HFFc6 (cell line): ENCODE measurements at regions not wholly inside any gene's neighbourhood (a gene's known extent, or its start where the extent isn't known, plus 50 kb on each side); places are given as distances from the start of the nearest gene placed in this dataset.

Experiments
- DNase-seq: peaks from one replicate; pipeline ENCODE4 v3.0.0-alpha.2; 2018
- H3K27ac Mint-ChIP-seq: 2 replicates; pipeline ENCODE4 v1.8.0; 2020; ENCODE audit warnings: mild to moderate bottlenecking, mixed read lengths
- H3K27me3 Mint-ChIP-seq: 2 replicates; pipeline ENCODE4 v1.8.0; 2021; ENCODE audit warnings: mild to moderate bottlenecking, moderate library complexity, mixed read lengths; ENCODE audit not compliant: insufficient read depth
- H3K36me3 Mint-ChIP-seq: 2 replicates; pipeline ENCODE4 v1.8.0; 2021; ENCODE audit warnings: low read depth, mixed read lengths
- H3K4me1 Mint-ChIP-seq: 2 replicates; pipeline ENCODE4 v1.8.0; 2020; ENCODE audit warnings: low read depth, mixed read lengths
- H3K4me3 Mint-ChIP-seq: 2 replicates; pipeline ENCODE4 v1.8.0; 2020; ENCODE audit warnings: mild to moderate bottlenecking, moderate library complexity, mixed read lengths
- H3K9me3 Mint-ChIP-seq: 2 replicates; pipeline ENCODE4 v1.8.0; 2020; ENCODE audit warnings: mild to moderate bottlenecking, mixed read lengths
- CTCF ChIP-seq: fragments of 200-600 bp; sonication (generic); IDR thresholded peaks from 2 replicates; pipeline ENCODE4 v1.5.0; 2021; ENCODE audit warnings: antibody characterized with exemption, mild to moderate bottlenecking

- H3K27ac Mint-ChIP-seq, result no peak overlapping the region
- peaks cover 19% of the 10 kb centered on the region for H3K9me3 Mint-ChIP-seq
- no peak for TF ChIP-seq CTCF
- peaks cover 2% of the 10 kb centered on the region; the same call in 1 of the 2 replicates for H3K27me3 Mint-ChIP-seq
- H3K4me3 Mint-ChIP-seq, result no peak overlapping the region
- H3K4me1 Mint-ChIP-seq, result no peaks in the 10 kb centered on the region
- no peak for DNase-seq
- H3K36me3 Mint-ChIP-seq, result no peaks in the 10 kb centered on the region
Measured at GRCh38 chr10:111200505-111201186, 123.8 kb downstream of the ADRA2A start.

DNA sequence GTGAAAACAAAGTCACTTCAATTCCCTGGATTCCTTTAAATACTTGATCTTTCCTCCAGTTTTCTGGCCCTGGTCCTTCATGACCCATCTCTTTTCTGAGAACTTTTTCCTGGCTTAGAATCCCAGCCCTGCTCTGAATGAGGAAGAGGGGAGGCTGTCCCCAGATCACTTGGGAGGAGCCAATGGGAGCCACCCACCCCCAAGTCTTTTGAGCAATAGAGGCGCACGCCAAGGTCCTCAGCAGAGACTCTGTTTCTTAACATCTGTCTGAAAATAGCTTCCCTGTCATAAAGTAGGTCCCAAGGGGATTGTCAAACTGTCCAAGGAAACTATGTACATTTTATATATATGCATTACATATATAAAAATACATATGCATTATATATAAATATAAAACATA lies 126.8 kb downstream of the ADRA2A start:
- H3K4me1 Mint-ChIP-seq, result no peaks in the 10 kb centered on the region
- H3K4me3 Mint-ChIP-seq, result no peak overlapping the region
- peaks cover 32% of the 10 kb centered on the region for H3K9me3 Mint-ChIP-seq
- no peak for DNase-seq
- TF ChIP-seq CTCF, result no peak
- H3K27me3 Mint-ChIP-seq, result peaks cover 2% of the 10 kb centered on the region
- H3K27ac Mint-ChIP-seq, result no peak overlapping the region
- H3K36me3 Mint-ChIP-seq, result peaks cover 6% of the 10 kb centered on the region; the same call in 1 of the 2 replicates

- no peak overlapping the region for H3K4me3 Mint-ChIP-seq
- no peak for DNase-seq
- peaks cover 29% of the 10 kb centered on the region for H3K9me3 Mint-ChIP-seq
- peaks cover 4% of the 10 kb centered on the region; the same call in 1 of the 2 replicates for H3K4me1 Mint-ChIP-seq
- H3K27me3 Mint-ChIP-seq, result peaks cover 2% of the 10 kb centered on the region
- peaks cover 6% of the 10 kb centered on the region; the same call in 1 of the 2 replicates for H3K36me3 Mint-ChIP-seq
- TF ChIP-seq CTCF, result no peak
- H3K27ac Mint-ChIP-seq, result no peak overlapping the region
Measured at GRCh38 chr10:111204838-111205237, 128.0 kb downstream of the ADRA2A start.

- H3K36me3 Mint-ChIP-seq, result peaks cover 6% of the 10 kb centered on the region; the same call in 1 of the 2 replicates
- H3K4me3 Mint-ChIP-seq, result no peak overlapping the region
- H3K9me3 Mint-ChIP-seq, result peaks cover 20% of the 10 kb centered on the region
- peaks cover 6% of the 10 kb centered on the region; the same call in 1 of the 2 replicates for H3K4me1 Mint-ChIP-seq
- H3K27me3 Mint-ChIP-seq, result peaks cover 2% of the 10 kb centered on the region
- DNase-seq, result no peak
- no peak for TF ChIP-seq CTCF
- H3K27ac Mint-ChIP-seq, result no peak overlapping the region
Measured at GRCh38 chr10:111206521-111206920, 129.7 kb downstream of the ADRA2A start.

- H3K4me3 Mint-ChIP-seq, result no peak overlapping the region
- H3K27ac Mint-ChIP-seq, result no peak overlapping the region
Measured at GRCh38 chr10:111207500-111207899, 130.7 kb downstream of the ADRA2A start.

More at GRCh38 chr10:111207500-111207899, 130.7 kb downstream of the ADRA2A start:
- Mint-ChIP-seq H3K36me3 (peaks cover 6% of the 10 kb centered on the region; the same call in 1 of the 2 replicates), H3K27me3 (no peaks in the 10 kb centered on the region; the same call in 1 of the 2 replicates), H3K9me3 (peaks cover 20% of the 10 kb centered on the region), H3K4me1 (peaks cover 6% of the 10 kb centered on the region; the same call in 1 of the 2 replicates)
- no peak for DNase-seq
- 0 out of 2 replicates have a peak, but pooled peaks have one; percentile 7 for TF ChIP-seq CTCF
